CD14-positive monocyte (primary cell): ENCODE measurements at regions not wholly inside any gene's neighbourhood (a gene's known extent, or its start where the extent isn't known, plus 50 kb on each side); places are given as distances from the start of the nearest gene placed in this dataset.

Experiments used
- DNase-seq, 3 donors: peaks; one replicate each; pipeline ENCODE4 v3.0.0-alpha.2; 2011 to 2022
- H2AFZ ChIP-seq: 2 replicates; pipeline ENCODE4 v1.6.0; 2012; ENCODE audit warnings: mild to moderate bottlenecking, low read depth, low read length, inconsistent platforms; ENCODE audit not compliant: insufficient read depth, poor library complexity, severe bottlenecking
- H3K27ac ChIP-seq, 2 donors: 1 replicate in 1 of 2; 2 replicates in 1 of 2; pipeline ENCODE4 v1.5.1; 2012 to 2013; ENCODE audit warnings: low read length in 2 of 2, control low read depth in 1 of 2, inconsistent platforms in 1 of 2, low read depth in 1 of 2, mild to moderate bottlenecking in 1 of 2
- H3K27me3 ChIP-seq, 2 donors: one replicate each; pipeline versions ENCODE4 v1.6.0 to v1.6.1; 2011 to 2013; ENCODE audit warnings: low read length in 2 of 2; ENCODE audit not compliant: control insufficient read depth in 2 of 2, insufficient read depth in 2 of 2
- H3K36me3 ChIP-seq, 2 donors: replicated peaks in 1 of 2; 1 replicate in 1 of 2; 2 replicates in 1 of 2; pipeline versions ENCODE4 v1.5.1 to v1.6.1; 2012 to 2013; ENCODE audit warnings: low read length in 2 of 2, control low read depth in 1 of 2, inconsistent platforms in 1 of 2, mild to moderate bottlenecking in 1 of 2; ENCODE audit not compliant: insufficient read depth in 2 of 2, control insufficient read depth in 1 of 2
- H3K4me1 ChIP-seq, 2 donors: 1 replicate in 1 of 2; 2 replicates in 1 of 2; pipeline versions ENCODE4 v1.5.1 to v1.6.1; 2012 to 2013; ENCODE audit warnings: low read length in 2 of 2, control low read depth in 1 of 2, inconsistent platforms in 1 of 2, mild to moderate bottlenecking in 1 of 2, moderate library complexity in 1 of 2; ENCODE audit not compliant: insufficient read depth in 2 of 2, control insufficient read depth in 1 of 2
- H3K4me2 ChIP-seq: replicated peaks from 2 replicates; pipeline ENCODE3; 2012; ENCODE audit warnings: low read length, moderate library complexity, mild to moderate bottlenecking; ENCODE audit not compliant: poor library complexity, severe bottlenecking; ENCODE audit errors: extremely low read depth
- H3K4me3 ChIP-seq, 3 experiments: fragments of 200-600 bp in 1 of 3; sonication (generic) in 1 of 3; replicated peaks in 1 of 3; 1 replicate in 2 of 3; 2 replicates in 1 of 3; pipeline ENCODE4 v1.5.1; 2011 to 2013; ENCODE audit warnings: low read length in 3 of 3, mild to moderate bottlenecking in 3 of 3, control low read depth in 2 of 3, low read depth in 2 of 3, inconsistent platforms in 1 of 3, moderate library complexity in 1 of 3
- H3K79me2 ChIP-seq: 2 replicates; pipeline ENCODE4 v1.6.0; 2012; ENCODE audit warnings: mild to moderate bottlenecking, control low read depth, inconsistent platforms, low read length, moderate library complexity; ENCODE audit not compliant: insufficient read depth
- H3K9ac ChIP-seq: 2 replicates; pipeline ENCODE4 v1.6.0; 2017; ENCODE audit warnings: low read length, mild to moderate bottlenecking; ENCODE audit not compliant: insufficient read depth, poor library complexity, severe bottlenecking
- H3K9me3 ChIP-seq, 2 donors: replicated peaks in 1 of 2; 1 replicate in 1 of 2; 2 replicates in 1 of 2; pipeline versions ENCODE4 v1.5.1 to v1.6.1; 2012 to 2013; ENCODE audit warnings: low read length in 2 of 2, control low read depth in 1 of 2; ENCODE audit not compliant: control insufficient read depth in 1 of 2, insufficient read depth in 1 of 2
- H4K20me1 ChIP-seq: 2 replicates; pipeline ENCODE4 v1.6.0; 2012; ENCODE audit warnings: mild to moderate bottlenecking, low read length, control low read depth, moderate library complexity; ENCODE audit not compliant: insufficient read depth
- H3K27ac Mint-ChIP-seq, 7 donors: one replicate each; pipeline ENCODE4 v1.8.0; 2020; ENCODE audit warnings: mild to moderate bottlenecking in 7 of 7, mixed read lengths in 7 of 7, moderate library complexity in 6 of 7, inconsistent platforms in 2 of 7
- H3K27me3 Mint-ChIP-seq, 3 donors: one replicate each; pipeline ENCODE4 v1.8.0; 2021 to 2022; ENCODE audit warnings: low read depth in 3 of 3, mild to moderate bottlenecking in 3 of 3, mixed read lengths in 3 of 3, moderate library complexity in 3 of 3, inconsistent platforms in 1 of 3
- H3K36me3 Mint-ChIP-seq, 2 donors: one replicate each; pipeline ENCODE4 v1.8.0; 2020; ENCODE audit warnings: mixed read lengths in 2 of 2, inconsistent platforms in 1 of 2, mild to moderate bottlenecking in 1 of 2
- H3K4me1 Mint-ChIP-seq: one replicate; pipeline ENCODE4 v1.8.0; 2020; ENCODE audit warnings: mild to moderate bottlenecking, mixed read lengths
- H3K4me3 Mint-ChIP-seq, 2 donors: one replicate each; pipeline ENCODE4 v1.8.0; 2020; ENCODE audit warnings: mild to moderate bottlenecking in 2 of 2, mixed read lengths in 2 of 2, moderate library complexity in 1 of 2
- H3K9me3 Mint-ChIP-seq, 7 donors: one replicate each; pipeline ENCODE4 v1.8.0; 2020 to 2022; ENCODE audit warnings: mixed read lengths in 7 of 7, mild to moderate bottlenecking in 6 of 7, moderate library complexity in 6 of 7, inconsistent platforms in 2 of 7
- WGBS: methylation state at CpG from one replicate; pipeline ENCODE4 v1.1.5; 2013; ENCODE audit warnings: missing lambda C conversion rate; ENCODE audit not compliant: insufficient coverage; 5-methylcytosine and 5-hydroxymethylcytosine counted together
- intact Hi-C, 2 donors: fragments of 100-400 bp; cut with micrococcal nuclease; formaldehyde crosslinking; loops; one replicate each; pipeline versions ENCODE4 v1.15.0 to v1.15.1; 2023
- TF ChIP-seq, protein P1 (sequence below): fragments of 200-600 bp; IDR thresholded peaks from one replicate; pipeline ENCODE4 v1.8.0; 2022; ENCODE audit warnings: antibody characterized with exemption, mild to moderate bottlenecking

GRCh38 chr5:125202353-125202752 is 455.9 kb upstream of the ZNF608 start:
- H3K4me3 Mint-ChIP-seq, result no peak overlapping the region
- Histone ChIP-seq H3K27ac (no peak overlapping the region), H3K27me3 (no peaks in the 10 kb centered on the region), H3K79me2 (no peaks in the 10 kb centered on the region), H2AFZ (no peak overlapping the region), H3K4me3 (no peak overlapping the region), H3K36me3 (no peaks in the 10 kb centered on the region), H3K9me3 (no peaks in the 10 kb centered on the region), H3K4me2 (no peak overlapping the region), H3K4me1 (no peaks in the 10 kb centered on the region), H4K20me1 (no peaks in the 10 kb centered on the region), H3K9ac (no peak overlapping the region)
- H3K9me3 Mint-ChIP-seq, result no peaks in the 10 kb centered on the region
- H3K27ac Mint-ChIP-seq, result no peak overlapping the region
- intact Hi-C loops, result no loop called here
- TF ChIP-seq, protein P1, sequence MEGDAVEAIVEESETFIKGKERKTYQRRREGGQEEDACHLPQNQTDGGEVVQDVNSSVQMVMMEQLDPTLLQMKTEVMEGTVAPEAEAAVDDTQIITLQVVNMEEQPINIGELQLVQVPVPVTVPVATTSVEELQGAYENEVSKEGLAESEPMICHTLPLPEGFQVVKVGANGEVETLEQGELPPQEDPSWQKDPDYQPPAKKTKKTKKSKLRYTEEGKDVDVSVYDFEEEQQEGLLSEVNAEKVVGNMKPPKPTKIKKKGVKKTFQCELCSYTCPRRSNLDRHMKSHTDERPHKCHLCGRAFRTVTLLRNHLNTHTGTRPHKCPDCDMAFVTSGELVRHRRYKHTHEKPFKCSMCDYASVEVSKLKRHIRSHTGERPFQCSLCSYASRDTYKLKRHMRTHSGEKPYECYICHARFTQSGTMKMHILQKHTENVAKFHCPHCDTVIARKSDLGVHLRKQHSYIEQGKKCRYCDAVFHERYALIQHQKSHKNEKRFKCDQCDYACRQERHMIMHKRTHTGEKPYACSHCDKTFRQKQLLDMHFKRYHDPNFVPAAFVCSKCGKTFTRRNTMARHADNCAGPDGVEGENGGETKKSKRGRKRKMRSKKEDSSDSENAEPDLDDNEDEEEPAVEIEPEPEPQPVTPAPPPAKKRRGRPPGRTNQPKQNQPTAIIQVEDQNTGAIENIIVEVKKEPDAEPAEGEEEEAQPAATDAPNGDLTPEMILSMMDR, result no peak
- peaks cover 12% of the 10 kb centered on the region for H3K4me1 Mint-ChIP-seq
- no CpG with 5 or more reads among the region's 1 CpG for WGBS
- H3K36me3 Mint-ChIP-seq, result no peaks in the 10 kb centered on the region
- peaks cover 0 to 12% (median 0%) of the 10 kb centered on the region in 3 donors for H3K27me3 Mint-ChIP-seq
- no peak for DNase-seq

DNA sequence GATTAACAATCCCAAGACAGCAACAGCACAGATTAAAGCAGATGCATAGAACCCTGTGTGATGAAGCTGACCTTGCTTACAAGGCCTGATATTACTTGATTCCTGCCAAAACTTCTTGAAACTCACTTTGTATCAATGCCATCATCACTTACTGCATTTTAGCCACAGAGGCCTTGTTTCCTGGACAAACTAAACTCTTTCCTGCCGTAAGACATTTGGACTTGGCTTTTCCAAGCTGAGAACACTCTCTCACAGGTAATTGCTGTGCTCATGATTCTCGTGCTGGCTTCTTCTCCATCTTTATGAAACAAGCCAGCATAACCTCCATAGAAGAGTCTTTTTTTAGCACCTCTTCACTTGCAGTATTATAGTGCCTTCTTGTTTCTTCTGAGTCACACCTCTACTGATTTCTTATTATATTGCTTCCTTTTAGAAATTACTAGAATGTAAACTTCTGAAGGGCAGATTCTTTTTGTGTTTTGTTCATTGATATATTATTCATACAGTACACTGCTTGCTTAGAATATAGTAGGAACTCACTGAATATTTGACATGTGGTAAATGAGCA is 456.5 kb upstream of the ZNF608 start:
- Histone ChIP-seq H2AFZ (no peak overlapping the region), H4K20me1 (no peaks in the 10 kb centered on the region), H3K9ac (no peak overlapping the region), H3K36me3 (no peaks in the 10 kb centered on the region), H3K4me3 (no peak overlapping the region), H3K4me2 (no peak overlapping the region), H3K79me2 (no peaks in the 10 kb centered on the region), H3K4me1 (no peaks in the 10 kb centered on the region), H3K9me3 (no peaks in the 10 kb centered on the region), H3K27me3 (no peaks in the 10 kb centered on the region), H3K27ac (no peak overlapping the region)
- intact Hi-C loops, result no loop called here
- 95% methylated on average over 2 of the region's 2 CpGs for WGBS
- DNase-seq, result no peak
- Mint-ChIP-seq H3K27ac (no peak overlapping the region), H3K4me3 (no peak overlapping the region), H3K36me3 (no peaks in the 10 kb centered on the region), H3K27me3 (peaks cover 0 to 11% (median 0%) of the 10 kb centered on the region in 3 donors), H3K9me3 (peaks cover 0 to 4% (median 0%) of the 10 kb centered on the region in 7 donors), H3K4me1 (peaks cover 12% of the 10 kb centered on the region)
- TF ChIP-seq, protein P1, result no peak
